ENCODE measurements at regions not wholly inside any gene's neighbourhood (a gene's known extent, or its start where the extent isn't known, plus 50 kb on each side); places are given as distances from the start of the nearest gene placed in this dataset.

DNA sequence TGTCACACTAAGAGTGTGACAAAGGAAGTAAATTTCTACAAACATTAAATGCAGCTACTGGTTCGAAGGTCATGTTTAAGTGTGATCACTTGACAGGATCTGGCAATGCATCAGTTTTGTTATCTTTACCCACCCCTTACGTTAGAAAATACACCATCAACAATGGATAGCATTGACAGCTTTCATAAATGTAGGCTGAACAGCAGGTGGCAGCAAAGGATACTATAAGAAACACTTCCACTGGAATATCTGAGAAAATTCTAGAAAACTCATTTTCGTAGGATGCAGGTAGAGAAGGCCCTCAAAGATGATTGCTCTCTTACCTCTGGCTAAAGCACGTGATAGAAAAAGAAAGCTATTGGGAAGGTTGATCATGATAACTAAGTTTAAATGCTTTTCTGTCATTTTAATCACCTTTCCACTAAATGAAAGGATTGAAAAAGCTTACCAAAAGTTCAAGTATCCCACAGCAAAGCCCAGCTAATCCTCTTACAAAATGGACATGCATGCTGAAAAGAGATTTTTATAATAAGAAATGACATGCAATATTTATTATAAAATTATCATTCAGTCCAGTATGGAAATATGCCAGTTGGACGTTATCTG is 292.5 kb downstream of the PARP8 start:
- no peak overlapping the region for H3K4me3 ChIP-seq (ENCODE audit: low read length in 3 of 3)
- peaks cover 10% of the 10 kb centered on the region for H3K27me3 ChIP-seq (ENCODE audit: control insufficient read depth, insufficient read depth, low read length)
- FAIRE-seq (no peak), DNase-seq (peak in 3 of 5 donors; percentile 22 to 42 (median 42))
- intact Hi-C loops (cut with DNase I), result no loop called here
- H3K9me3 ChIP-seq (ENCODE audit: control insufficient read depth in 2 of 3, insufficient read depth in 1 of 3, low read length in 3 of 3), result no peaks in the 10 kb centered on the region
- no peaks in the 10 kb centered on the region for H3K36me3 ChIP-seq (ENCODE audit: control insufficient read depth in 2 of 3, insufficient read depth in 3 of 3, low read length in 3 of 3)
- H3K27ac ChIP-seq (ENCODE audit: low read depth in 2 of 2, low read length in 2 of 2), result no peak overlapping the region
- no peak overlapping the region for H3K9ac ChIP-seq (ENCODE audit: low read length in 3 of 3)
- H3K4me1 ChIP-seq (ENCODE audit: control insufficient read depth in 2 of 3, insufficient read depth in 2 of 3, low read depth in 1 of 3, low read length in 3 of 3), result peaks cover 0 to 5% (median 0%) of the 10 kb centered on the region in 3 donors
- TF ChIP-seq, protein P1, sequence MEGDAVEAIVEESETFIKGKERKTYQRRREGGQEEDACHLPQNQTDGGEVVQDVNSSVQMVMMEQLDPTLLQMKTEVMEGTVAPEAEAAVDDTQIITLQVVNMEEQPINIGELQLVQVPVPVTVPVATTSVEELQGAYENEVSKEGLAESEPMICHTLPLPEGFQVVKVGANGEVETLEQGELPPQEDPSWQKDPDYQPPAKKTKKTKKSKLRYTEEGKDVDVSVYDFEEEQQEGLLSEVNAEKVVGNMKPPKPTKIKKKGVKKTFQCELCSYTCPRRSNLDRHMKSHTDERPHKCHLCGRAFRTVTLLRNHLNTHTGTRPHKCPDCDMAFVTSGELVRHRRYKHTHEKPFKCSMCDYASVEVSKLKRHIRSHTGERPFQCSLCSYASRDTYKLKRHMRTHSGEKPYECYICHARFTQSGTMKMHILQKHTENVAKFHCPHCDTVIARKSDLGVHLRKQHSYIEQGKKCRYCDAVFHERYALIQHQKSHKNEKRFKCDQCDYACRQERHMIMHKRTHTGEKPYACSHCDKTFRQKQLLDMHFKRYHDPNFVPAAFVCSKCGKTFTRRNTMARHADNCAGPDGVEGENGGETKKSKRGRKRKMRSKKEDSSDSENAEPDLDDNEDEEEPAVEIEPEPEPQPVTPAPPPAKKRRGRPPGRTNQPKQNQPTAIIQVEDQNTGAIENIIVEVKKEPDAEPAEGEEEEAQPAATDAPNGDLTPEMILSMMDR (IDR thresholded peaks at IDR 0.05; ENCODE audit: borderline replicate concordance, extremely low read depth, insufficient read depth), result peak; percentile 56

DNA sequence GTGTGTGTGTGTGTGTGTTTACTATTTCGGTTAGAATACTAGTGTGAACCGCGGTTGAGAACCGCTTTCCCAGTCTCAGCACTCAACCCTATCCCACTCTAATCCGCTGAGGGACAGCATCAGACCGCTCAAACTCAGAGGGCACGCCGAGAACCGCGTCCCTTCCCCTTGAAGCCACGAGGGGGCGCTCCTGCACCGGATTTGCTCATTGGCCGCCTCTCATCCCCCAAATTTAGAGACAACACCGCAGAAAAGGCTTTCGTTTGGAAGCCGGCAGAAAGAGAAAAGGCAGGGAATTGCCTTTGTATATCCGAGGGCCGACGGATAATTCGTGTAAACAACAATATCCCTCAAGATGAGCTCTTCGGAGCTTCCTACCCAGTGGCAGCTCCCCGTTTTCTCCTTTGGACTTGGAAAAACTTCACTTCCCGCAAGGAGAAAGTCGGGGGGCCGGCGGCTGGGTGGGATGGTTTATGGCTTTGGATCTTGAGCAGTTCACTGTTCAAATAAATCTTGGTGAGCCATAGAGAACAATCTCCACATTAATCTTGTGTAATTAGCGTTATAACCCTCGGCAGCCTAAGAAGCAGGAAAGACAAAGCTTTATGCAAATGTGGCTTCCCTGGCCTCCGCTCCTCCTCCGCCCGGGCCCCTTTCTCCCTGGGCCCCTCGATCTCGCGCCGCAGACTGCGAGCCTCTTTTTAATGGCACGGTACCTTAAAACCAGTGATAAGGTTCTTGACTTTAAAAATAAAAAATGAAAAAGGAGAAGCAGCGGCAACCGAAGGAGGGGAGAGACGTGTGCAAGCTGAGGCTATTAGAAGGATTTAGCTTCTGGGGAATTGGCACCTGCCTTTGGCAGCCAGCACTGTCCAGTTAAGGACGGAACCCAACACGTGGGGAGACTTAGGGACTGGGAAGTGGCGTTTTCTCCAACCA is 296.8 kb downstream of the PARP8 start:
- H3K36me3 ChIP-seq (ENCODE audit: control insufficient read depth in 2 of 3, insufficient read depth in 3 of 3, low read length in 3 of 3), result no peaks in the 10 kb centered on the region
- intact Hi-C loops (cut with DNase I), result loop anchor here (10.0 kb wide), 1 partner anchor 1692 kb away; no protein-coding TSS in a partner anchor
- DNase-seq (peak in 4 of 5 donors; percentile 84 to 87 (median 86)), FAIRE-seq (no peak)
- H3K9ac ChIP-seq (ENCODE audit: low read length in 3 of 3), result no peak overlapping the region
- TF ChIP-seq, protein P1 (IDR thresholded peaks at IDR 0.05; ENCODE audit: borderline replicate concordance, extremely low read depth, insufficient read depth), result peak; percentile 92
- no peaks in the 10 kb centered on the region for H3K9me3 ChIP-seq (ENCODE audit: control insufficient read depth in 2 of 3, insufficient read depth in 1 of 3, low read length in 3 of 3)
- peaks cover 0 to 5% (median 0%) of the 10 kb centered on the region in 3 donors for H3K4me1 ChIP-seq (ENCODE audit: control insufficient read depth in 2 of 3, insufficient read depth in 2 of 3, low read depth in 1 of 3, low read length in 3 of 3)
- no peak overlapping the region for H3K27ac ChIP-seq (ENCODE audit: low read depth in 2 of 2, low read length in 2 of 2)
- peak overlapping the region in 2 of 3 donors; percentile 33 to 54 for H3K4me3 ChIP-seq (ENCODE audit: low read length in 3 of 3)
- H3K27me3 ChIP-seq (ENCODE audit: control insufficient read depth, insufficient read depth, low read length), result peaks cover 48% of the 10 kb centered on the region

DNA sequence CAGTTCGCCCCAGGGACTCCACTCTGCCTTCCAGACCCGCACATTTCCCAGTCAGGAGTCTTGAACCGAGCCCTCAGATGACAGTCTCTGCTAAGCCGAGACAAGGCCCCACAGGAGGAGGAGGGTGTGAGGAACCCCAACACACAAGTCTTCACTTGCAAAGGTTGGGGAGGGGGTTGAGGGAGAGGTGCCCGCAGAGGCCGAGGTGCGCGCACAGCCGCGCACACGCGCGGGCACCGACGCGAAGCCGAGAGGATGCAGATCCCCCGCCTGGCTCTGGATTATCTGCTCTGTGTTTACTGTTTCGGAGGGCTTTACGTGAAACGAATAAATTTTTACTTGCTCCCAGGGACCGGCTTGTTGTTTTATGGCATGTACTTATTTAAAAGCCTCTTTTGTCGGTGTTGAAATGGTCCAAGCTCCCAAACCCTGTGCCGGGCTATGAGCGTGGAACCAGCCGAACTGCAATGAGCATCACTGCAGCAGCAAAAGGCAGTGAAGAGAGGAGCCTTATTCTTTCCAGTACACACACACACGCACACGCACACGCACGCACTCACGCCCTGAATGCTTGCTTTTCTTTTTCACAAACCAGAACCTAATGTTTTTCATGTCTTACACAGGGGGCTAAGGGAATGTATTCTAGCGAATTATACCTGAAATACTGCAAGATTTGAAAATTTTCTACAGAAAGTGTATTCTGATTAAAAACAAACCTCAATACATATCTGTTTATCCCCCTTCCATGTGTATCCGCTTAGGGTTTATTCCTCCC is 297.7 kb downstream of the PARP8 start:
- DNase-seq (peak in 3 of 5 donors; percentile 17 to 64 (median 47)), FAIRE-seq (no peak)
- TF ChIP-seq, protein P1 (IDR thresholded peaks at IDR 0.05; ENCODE audit: borderline replicate concordance, extremely low read depth, insufficient read depth), result no peak

More for the DNA sequence above, 297.7 kb downstream of the PARP8 start:
- H3K27ac ChIP-seq (ENCODE audit: low read depth in 2 of 2, low read length in 2 of 2), result no peak overlapping the region
- no peak overlapping the region for H3K9ac ChIP-seq (ENCODE audit: low read length in 3 of 3)
- no peaks in the 10 kb centered on the region for H3K36me3 ChIP-seq (ENCODE audit: control insufficient read depth in 2 of 3, insufficient read depth in 3 of 3, low read length in 3 of 3)
- intact Hi-C loops (cut with DNase I), result loop anchor here (10.0 kb wide), 1 partner anchor 1691 kb away; no protein-coding TSS in a partner anchor
- peaks cover 58% of the 10 kb centered on the region for H3K27me3 ChIP-seq (ENCODE audit: control insufficient read depth, insufficient read depth, low read length)
- H3K9me3 ChIP-seq (ENCODE audit: control insufficient read depth in 2 of 3, insufficient read depth in 1 of 3, low read length in 3 of 3), result no peaks in the 10 kb centered on the region
- H3K4me3 ChIP-seq (ENCODE audit: low read length in 3 of 3), result no peak overlapping the region
- peaks cover 0 to 5% (median 3%) of the 10 kb centered on the region in 3 donors for H3K4me1 ChIP-seq (ENCODE audit: control insufficient read depth in 2 of 3, insufficient read depth in 2 of 3, low read depth in 1 of 3, low read length in 3 of 3)
